T-helper 22 cell (primary cell): ENCODE measurements at regions not wholly inside any gene's neighbourhood (a gene's known extent, or its start where the extent isn't known, plus 50 kb on each side); places are given as distances from the start of the nearest gene placed in this dataset.

ENCODE experiments used
- DNase-seq: peaks from one replicate; pipeline ENCODE4 v3.0.0-alpha.2; 2020; ENCODE audit warnings: low read depth

DNA sequence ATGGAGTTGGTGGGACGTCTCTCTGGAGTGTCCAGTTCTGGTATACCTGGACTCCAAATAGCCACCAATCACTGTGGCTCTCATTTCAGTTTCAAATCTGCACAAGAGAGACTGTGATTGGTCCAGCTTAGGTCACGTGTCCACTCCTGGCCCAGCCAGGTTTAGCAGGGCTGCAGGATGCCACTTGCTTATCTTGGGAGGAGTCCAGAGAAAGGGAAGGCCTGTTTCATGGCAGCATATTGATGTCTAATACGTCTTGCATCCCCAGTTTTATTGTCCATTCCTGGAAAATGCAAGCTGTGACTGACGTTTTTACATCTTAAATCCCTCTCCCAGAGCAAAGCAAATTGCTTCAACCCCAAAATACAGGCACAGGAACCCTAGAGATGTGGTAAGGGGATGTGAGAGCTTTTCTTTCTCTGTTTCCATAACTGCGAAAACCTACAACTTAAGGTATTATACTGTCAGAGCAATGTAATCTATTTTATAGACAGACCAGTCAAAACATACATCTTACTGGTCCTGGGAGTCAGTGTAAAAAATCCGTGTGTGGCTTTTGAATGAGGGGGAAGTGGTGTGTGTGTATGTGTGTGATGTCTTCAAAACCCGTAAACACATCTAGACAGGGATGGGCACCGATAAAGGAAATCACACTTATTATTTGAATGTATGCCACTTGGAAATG is 274.4 kb downstream of the TLE3 start:
- DNase-seq, result no peak

DNA sequence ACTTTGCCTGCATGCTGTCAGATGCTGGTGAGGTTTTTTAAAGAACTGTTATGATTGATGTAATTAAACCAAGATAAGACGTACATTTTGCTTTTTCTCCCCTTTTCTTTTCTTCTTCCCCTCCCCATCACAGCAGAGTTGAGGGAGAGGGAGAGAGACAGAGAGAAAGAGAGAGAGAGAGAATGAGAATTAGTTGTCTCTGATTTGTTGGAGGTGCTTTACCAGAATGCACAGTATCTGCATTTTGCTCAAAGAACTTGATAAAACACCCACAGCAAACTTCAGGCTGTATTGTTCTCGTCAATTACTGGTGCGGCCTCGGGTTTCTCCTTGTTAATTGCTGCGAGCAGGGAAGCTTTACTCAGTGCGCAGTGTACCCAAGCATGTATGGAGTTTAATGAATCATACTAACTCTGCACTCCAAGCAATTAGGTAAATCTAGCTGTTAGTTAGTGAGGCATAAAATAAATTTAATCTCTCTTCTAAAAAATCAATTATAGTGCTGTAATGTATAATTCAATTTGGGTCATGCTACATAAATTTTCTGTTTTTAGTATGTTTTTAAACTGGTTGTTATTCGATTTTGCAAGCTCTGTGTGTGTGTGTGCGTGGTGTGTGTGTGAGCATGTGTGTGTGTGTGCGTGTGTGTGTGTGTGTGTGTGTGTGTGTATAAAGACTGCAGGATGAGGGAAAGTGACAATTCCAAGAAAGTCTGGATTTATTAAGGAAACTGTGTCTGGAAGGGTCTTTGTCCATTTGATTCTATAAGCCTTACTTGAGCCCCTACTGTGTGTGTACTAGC is 273.4 kb downstream of the TLE3 start:
- DNase-seq, result no peak

DNA sequence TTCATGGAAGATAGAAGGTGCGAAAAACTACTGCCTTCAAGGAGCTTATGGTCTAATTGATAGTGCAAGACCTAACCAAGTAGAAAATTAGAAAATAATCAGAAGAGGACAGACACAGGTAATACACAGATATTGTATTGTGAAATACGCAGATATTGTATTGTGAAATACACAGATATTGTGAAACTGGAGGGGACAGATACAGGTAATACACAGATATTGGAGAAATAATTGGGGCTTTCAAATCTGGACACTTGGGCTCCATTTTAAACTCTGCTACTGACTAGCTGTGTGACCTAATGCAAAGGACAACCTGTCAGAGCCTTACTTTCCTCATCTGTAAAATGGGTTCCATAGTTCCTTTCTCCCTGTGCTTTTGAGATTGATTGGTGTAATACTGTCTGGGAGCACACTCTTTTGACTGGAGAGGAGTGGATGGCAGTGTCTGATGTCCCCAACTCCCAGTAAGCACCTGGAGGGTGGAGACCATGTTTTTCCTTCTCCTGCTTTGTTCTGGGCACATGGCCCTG is 272.8 kb downstream of the TLE3 start:
- no peak for DNase-seq

DNA sequence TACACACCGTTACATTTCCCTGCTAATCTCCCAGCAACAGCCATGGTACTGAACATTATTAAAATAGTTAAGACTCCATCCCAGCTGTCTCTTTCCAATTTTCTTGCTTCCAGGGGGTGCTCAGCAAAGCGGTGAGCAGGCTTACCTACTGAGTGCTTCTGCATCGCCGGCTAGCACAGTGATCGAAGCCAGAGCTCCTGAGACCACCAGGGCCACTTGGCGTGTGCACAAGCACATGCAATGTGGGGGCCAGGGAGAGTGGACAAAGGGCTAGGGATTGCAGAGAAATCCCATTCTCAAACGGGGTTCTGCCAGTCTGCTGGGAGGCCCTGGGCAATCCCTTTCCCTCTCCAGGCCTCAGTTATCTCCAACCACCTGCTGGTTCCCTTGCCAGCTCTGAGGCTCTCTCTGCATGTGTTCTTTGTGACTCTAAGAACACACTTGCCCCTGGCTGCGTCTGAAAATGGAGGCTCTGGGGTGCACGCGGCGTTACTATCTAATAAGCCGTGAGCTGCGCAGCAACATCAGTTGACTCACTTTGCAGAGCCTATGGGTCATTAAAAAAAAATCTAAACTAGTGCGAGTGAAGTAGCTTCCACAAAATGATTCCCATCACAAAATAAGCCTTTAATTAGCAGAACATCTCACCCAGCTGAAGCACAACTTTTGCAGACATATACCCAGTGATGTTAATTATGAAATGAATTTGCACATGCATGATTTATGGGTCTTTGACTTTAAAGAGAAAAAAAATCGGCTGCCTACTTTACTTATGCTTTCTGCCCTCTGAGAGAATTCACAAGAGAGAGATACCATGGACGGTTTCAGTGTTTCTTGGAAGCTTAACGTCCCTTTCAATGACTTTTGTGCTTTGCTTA is 271.5 kb downstream of the TLE3 start:
- no peak for DNase-seq

DNA sequence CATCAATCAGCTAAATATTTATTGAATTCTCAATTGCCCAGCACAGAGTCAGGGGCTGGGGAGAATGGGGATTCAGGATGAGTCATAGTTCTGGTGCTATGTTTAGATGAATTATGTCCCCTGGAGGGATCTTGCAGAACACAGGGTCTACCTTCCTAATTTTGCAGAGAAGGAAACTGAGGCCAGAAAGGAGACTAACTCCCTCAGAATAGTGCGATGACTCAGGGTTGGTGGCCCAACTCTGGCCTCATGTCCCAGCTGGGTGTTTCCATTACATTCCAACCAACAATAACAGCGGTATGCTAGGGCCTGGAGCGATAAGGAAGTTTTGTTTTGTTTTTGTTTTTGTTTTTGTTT is 270.9 kb downstream of the TLE3 start:
- no peak for DNase-seq

DNA sequence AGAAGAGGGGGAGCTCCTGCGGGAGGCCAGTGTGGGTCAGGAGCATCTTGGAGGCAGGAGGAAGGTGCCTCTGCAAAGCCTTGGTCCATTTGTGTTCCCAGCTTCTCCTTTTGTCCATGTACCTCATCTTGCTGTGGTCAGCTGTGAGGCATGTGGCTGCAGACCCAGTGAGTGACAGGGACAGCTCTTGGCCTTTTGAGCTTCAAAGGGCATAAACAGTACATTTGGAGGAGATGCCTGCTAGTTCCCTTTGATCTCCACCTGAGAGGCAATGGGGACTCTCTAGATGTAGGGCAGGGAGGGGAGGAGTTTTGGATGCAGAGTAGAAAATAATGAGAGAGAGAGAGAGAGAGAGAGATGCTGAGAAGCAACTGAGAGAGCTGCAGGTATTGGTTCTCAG is 270.0 kb downstream of the TLE3 start:
- DNase-seq, result no peak

DNA sequence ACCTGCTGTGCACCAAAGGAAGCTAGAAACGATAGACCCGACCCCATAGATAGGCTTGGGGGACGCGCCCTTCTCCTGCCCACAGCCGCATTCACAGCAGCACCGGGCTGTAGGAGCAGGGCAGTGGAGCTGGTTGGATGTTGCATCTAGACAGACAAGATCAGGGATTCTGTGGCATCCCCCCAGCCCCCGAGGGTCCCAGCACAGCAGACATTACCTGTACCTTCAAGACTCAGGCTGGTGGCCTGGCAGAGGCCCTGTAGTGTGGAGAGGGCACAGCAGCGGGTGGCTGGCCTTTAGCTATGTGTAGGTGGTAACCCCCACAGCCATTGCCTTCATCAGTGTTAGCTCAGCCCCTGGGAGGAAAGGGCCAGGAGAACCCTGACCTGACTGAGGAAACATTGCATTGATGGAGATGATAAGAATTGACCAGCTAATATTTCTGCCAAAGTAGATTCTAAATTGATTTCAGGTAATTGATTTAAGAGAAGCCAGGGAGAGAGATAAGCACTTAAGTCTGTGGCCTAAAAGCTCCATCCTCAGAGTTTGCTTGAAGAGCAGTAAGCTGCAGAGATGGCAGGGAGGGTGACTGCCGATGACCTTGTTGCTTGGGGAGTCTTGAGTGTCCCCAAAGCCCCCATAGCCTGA is 269.4 kb downstream of the TLE3 start:
- no peak for DNase-seq

DNA sequence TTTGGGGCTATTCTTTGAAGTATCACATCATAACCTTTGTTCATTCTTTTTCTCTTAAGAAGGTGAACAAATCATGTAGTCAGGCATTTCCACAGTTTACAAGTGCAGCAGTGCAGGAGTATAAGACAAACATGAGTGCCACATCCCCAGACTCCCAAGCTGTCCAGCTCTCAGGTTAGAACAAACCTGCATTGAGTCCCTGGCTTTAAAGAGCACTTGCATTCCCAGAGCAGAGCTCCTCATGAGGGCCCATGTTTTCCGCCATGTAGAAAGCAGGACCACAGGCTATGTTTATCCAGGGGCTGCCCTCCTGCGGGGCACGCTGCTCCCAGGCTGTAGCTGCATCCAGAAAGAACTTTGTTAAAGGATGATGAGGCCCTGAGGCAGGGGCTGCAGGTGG is 267.7 kb downstream of the TLE3 start:
- DNase-seq, result no peak

DNA sequence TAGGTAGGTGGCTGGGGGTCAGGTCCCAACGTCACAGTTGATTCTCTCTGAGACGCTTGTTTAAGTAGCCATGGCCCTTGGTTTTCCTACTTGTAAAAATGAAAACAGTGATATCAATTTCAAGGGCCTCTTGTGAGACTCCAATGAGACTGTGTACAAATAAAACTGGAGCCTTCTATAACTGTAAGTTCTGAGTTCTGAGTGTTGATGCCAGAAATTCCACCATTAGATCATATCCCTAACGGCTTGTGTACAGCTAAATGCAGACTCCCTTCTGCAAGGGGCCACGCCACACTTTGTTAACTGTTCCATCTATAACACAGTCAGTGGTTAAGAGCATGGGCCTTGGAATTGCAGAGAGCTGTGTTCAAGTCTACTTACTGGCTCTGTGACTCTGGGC is 267.3 kb downstream of the TLE3 start:
- no peak for DNase-seq

DNA sequence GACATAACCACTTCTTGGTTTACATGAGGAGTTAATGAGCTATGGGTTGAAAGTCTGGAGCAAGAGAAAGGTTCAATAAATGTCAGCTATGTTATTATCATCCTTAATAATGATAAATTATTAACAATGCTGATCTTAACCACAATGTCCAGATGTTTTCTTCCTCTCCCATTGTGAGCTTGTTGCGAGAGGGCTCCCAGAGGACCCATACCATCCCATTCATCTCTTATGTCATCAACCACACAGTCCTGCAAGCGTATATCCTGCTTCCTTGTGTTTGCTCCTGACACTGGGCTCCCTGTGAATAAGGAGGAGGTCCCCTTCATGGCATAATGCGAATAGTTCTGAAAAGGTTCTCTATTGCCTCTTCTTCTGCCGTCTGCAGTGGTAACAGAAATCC is 266.8 kb downstream of the TLE3 start:
- DNase-seq, result no peak

DNA sequence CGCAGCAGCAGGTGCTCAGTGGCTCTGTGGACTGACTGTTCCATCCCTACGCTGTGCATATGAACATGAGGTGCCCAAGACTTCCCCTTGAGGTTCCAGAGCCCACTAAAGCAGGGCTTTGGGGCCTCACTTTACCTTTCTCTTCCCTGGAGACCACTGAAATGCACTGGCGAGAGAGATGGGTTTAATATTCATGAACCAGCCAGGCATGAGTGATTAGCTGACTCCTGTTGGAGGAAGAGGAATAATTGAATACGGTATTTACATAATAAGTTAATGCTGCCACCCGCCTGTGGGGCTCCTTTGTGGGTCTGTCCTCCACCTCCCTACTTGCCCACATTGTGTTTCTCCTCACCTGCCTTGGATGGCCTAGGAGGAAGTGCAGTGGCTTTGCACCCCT is 263.4 kb downstream of the TLE3 start:
- DNase-seq, result no peak

DNA sequence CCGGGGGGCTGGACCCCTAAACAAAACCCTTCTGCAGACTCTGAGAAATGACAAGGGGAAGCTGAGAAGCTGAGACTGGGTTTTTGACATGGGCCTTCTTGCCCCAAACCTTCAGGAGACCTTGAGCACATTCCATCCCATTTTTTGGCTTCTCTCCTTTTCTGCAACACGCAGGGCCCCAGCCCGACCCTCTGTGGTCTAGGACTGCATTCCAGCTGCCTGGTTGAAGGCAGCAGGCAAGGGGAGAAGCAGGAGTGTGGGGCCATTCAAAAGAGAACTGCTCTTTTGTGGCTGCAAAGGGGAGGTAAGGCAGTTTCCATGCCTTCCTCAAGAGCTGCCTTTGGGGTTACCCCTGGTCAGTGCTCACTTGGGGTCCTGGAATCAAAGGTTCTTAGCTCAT is 263.0 kb downstream of the TLE3 start:
- DNase-seq, result no peak

DNA sequence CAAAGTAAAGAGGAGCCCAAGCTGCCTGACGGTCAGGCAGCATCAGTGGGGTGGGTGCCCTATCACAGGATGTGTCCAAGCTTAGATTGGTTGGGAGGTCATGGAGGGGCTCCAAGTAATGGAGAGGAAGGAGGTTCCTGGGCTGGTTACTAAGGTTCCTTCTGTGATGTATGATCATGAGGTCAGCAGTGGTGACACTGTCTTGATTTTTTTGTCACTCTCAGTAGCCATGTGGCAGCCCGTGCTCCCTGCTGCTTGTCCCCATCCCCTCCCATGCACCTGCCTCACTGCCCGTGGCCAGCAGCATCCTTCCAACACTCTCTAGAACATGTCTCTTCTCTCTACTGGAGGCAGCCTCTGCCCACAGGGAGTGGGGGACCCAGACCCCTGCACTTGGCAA is 261.7 kb downstream of the TLE3 start:
- no peak for DNase-seq

DNA sequence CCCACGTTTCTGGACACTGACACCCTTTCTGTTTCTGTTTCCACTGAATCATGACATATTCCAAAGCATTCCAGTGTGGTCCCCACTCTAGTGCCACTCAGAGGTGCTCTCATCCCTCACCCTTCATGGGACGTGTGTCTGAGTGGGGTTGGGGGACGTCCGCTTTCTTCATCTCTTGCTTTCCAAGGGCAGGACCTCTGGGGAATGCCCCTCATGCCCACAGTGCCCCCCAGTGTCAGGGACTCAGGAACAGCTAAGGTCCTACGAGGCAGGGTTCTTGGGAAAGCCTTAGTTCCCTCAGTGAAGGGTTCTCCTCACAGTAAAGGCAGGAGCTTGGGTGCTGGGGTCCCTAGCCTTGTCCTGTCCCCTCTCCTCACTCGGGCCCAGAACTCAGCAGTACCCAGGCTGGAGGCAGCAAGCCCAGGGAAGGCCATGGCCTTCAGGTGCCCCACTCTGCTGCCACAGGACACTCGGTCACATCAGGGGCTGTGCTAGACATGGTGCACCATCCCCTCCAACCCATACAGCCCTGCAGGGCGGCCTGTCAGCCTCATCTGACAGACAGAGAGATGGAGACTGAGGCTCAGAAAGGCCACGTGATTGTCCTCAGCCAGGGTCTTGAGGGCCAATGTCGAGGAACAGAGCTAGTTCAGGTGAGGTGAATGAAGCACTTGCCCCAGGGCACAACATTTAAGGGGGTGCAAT is 261.0 kb downstream of the TLE3 start:
- DNase-seq, result no peak

DNA sequence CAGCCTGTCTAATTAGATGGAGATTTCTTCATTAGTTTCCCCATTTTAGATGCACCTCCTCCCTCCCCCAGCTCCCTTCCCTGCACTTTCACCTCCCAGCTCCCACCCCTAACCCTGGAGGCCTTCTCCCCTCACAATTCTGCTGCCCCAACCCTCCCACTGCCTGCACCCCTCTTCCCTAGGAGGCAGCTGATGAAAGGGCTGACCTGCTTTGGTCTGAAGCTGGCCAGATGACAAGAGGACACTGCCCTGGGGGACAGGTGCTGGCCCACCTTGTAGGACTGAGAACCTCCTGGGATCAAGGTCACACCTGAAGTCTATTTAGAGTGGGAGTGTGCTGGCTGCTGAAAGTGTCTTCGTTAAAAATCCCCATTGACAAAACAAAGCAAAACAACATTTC is 259.4 kb downstream of the TLE3 start:
- DNase-seq, result no peak

DNA sequence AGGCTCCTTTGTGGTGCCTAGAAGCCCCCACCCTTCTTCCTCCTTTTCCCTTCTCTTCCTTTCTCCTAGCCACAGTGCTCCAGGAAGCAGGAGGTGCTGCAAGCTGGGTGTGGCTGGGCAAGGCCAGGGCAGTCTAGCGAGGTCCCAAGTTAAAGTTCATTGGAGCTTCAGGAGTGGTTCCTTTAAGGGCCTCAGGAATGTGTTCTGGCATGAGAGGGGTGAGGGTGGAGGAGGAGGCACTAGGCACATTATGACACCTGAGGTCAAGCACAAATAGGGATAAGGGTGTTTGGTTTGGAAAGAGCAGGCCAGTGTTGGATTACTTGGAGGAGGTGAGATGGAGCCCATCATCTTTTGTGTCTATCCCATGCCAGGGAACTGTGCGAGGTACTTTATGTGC is 258.7 kb downstream of the TLE3 start:
- DNase-seq, result no peak

DNA sequence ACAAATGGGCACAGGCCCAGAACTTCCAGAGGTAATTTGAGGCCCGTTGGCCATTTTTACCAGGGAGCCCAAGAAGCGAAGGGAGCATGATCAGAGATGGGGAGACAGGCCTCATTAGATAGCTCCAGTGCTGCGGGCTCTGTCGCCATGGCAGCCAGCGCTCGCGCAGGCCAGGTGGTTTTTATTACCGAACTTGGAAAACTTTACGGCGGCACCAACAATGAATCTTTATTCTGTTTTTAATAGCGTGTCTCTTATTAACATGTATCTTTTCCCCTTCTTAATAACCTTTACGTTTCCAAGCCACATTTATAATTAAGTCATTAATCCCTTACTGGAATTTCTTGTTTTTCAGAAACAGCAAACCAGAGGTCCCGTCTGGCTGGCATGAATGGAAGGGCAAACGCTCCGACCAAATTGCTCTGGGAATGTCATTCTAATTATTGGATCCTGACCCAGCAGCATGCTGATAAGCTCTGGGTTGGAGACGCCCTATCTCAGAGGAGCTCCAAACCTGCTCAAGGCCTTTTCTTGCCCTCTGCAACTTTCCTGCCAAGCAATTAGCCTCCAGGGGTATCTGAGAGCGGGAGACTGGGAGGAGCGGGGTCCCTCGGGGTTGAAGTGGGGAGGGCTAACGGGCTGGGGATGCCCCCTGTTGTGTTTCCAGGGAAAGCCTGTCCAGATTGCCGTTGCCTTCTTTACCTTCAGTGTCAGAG is 256.4 kb downstream of the TLE3 start:
- no peak for DNase-seq

DNA sequence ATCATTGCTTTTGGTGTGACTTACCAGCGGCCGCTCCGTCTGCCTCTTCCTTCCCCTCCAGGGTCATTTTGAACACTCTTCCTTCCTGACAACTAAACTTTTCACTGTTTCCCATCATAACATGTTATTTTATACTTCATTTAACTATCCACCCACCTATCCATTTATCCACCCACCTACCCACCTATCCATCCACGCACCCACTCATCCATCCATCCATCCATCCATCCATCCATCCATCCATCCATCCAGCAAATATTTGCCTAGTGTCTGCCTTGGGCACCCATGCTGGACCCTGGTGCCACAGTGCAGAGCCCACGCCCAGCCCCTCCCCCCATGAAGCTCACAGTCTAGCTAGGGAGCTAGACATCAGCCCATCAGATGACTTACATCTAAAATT is 254.9 kb downstream of the TLE3 start:
- no peak for DNase-seq

DNA sequence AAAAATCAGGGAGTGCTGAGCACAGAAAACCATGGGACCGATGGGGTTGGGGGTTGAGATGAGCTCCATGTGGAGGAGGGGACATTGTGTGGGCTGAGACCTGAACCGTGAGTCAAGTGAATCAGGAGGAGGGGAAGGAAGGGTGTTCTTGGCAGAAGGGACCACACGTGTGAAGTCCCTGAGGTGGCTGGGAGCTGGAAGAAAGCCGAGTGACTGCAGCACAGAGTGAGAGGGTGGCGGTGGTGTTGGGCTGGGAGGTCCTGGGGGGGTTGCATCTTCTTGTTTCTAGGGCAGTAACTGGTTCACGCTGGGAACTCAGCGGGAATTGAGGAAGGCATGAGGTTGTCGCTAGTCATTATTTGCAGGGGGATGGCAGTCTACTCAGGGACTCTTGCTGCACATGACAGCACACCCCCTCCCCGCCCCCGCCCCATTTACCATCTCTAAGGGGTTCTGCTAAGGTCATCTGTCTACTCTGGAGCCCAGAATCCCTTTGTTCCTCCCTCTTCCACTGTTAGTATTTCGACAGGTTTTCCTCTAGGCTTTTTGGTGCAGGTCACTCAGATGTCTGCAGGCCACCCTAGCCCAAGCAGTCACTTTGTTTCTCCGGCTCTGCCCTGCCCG is 254.3 kb downstream of the TLE3 start:
- no peak for DNase-seq

DNA sequence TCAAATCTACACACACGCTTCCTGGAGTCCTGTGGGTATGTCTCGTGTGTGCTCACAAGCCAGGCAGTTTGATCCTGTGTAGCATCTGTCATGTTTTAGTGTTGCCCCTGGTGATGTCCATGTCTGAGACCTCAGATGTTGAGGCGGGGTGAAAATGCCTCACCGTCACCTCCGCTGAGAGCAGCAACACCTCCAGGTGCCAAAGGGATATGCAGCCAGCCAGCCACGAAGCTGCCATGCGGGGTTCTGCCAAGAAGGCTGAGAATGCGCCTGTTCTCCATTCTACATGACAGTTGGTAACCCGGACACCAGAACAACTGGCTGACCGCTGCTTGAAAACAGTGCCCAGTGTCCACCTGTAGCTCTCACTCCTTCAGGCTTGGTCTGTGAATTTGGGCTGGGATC is 253.8 kb downstream of the TLE3 start:
- DNase-seq, result no peak
